HCT116 (cell line): ENCODE measurements at regions not wholly inside any gene's neighbourhood (a gene's known extent, or its start where the extent isn't known, plus 50 kb on each side); places are given as distances from the start of the nearest gene placed in this dataset.

Experiments
- ATAC-seq: fragments of 200-7000 bp; cut with Tn5 transposase; 2 replicates; pipeline ENCODE4 v1.9.1; 2020; ENCODE audit warnings: mild to moderate bottlenecking, moderate library complexity
- BruUV-seq: library from RNA; stranded (reverse); fragments of 400-500 nt; replicated peaks from 2 replicates; lab custom pipeline; 2021; lab: Mats Ljungman, UMichigan
- CTCF ChIA-PET: fragments of 300-600 bp; sonication (Branson Sonifier 250); formaldehyde crosslinking; loops from one replicate; lab custom pipeline; 2021; ENCODE audit warnings: antibody characterized with exemption; lab: Charles Lee
- POLR2A ChIA-PET: fragments of 300-600, 350-600 bp; sonication (Branson Sonifier 250); formaldehyde crosslinking; loops from one replicate; lab custom pipeline; 2021; ENCODE audit warnings: antibody characterized with exemption; lab: Charles Lee
- RAD21 ChIA-PET, 2 experiments: fragments of 300-600 bp; sonication (Branson Sonifier 250); formaldehyde crosslinking; loops; one replicate each; lab custom pipeline; 2023; ENCODE audit warnings: low total read pairs in 2 of 2; ENCODE audit not compliant: uncharacterized antibody in 2 of 2, unreplicated experiment in 2 of 2, low non-redundant PET in 1 of 2; lab: Charles Lee
- DNase-seq: peaks from one replicate; pipeline ENCODE4 v3.0.0-alpha.2; 2010; ENCODE audit warnings: low read depth, low spot score
- H2AFZ ChIP-seq: fragments of 200-600 bp; shearing (Covaris generic), sonication (generic); 2 replicates; pipeline ENCODE4 v1.6.1; 2017; ENCODE audit warnings: low read depth, mixed run types, mixed read lengths, antibody characterized with exemption, low read length; ENCODE audit not compliant: poor library complexity, severe bottlenecking
- H3K27ac ChIP-seq: 2 replicates; pipeline ENCODE4 v1.5.1; 2012; ENCODE audit warnings: low read depth, low read length
- H3K27me3 ChIP-seq: fragments of 200-600 bp; sonication (generic); 2 replicates; pipeline ENCODE4 v1.6.1; 2016; ENCODE audit warnings: mixed run types, low read length, mixed read lengths; ENCODE audit not compliant: insufficient read depth
- H3K36me3 ChIP-seq, 2 experiments: fragments of 200-500 bp in 1 of 2; fragments of 200-600 bp in 1 of 2; sonication (Bioruptor generic) in 1 of 2; sonication (generic) in 1 of 2; 2 replicates each; pipeline versions ENCODE4 v1.5.1 to v1.6.1; 2014 to 2016; ENCODE audit warnings: low read length in 2 of 2, inconsistent platforms in 1 of 2, mixed read lengths in 1 of 2, mixed run types in 1 of 2; ENCODE audit not compliant: insufficient read depth in 2 of 2, control insufficient read depth in 1 of 2
- H3K4me1 ChIP-seq, 2 experiments: fragments of 200-600 bp in 1 of 2; sonication (generic) in 1 of 2; 2 replicates each; pipeline versions ENCODE4 v1.5.1 to v1.6.1; 2012 to 2017; ENCODE audit warnings: low read length in 2 of 2, inconsistent platforms in 1 of 2, mild to moderate bottlenecking in 1 of 2, mixed read lengths in 1 of 2, mixed run types in 1 of 2, moderate library complexity in 1 of 2; ENCODE audit not compliant: insufficient read depth in 2 of 2, control insufficient read depth in 1 of 2
- H3K4me2 ChIP-seq: fragments of 200-600 bp; sonication (generic); 2 replicates; pipeline ENCODE4 v1.6.1; 2017; ENCODE audit warnings: mixed run types, low read length, mixed read lengths
- H3K4me3 ChIP-seq, 2 experiments: fragments of 200-600 bp in 1 of 2; sonication (generic) in 1 of 2; replicated peaks in 1 of 2; 2 replicates each; pipeline ENCODE4 v1.5.1; 2011 to 2016; ENCODE audit warnings: low read length in 2 of 2, control low read depth in 1 of 2, low read depth in 1 of 2, mild to moderate bottlenecking in 1 of 2, mixed read lengths in 1 of 2, mixed run types in 1 of 2
- H3K79me2 ChIP-seq: fragments of 200-600 bp; sonication (generic); 2 replicates; pipeline ENCODE4 v1.6.1; 2017; ENCODE audit warnings: mild to moderate bottlenecking, mixed run types, low read length, moderate library complexity, mixed read lengths; ENCODE audit not compliant: insufficient read depth
- H3K9ac ChIP-seq: fragments of 200-600 bp; sonication (generic); 2 replicates; pipeline ENCODE4 v1.6.1; 2016; ENCODE audit warnings: low read length, mixed read lengths
- H3K9me2 ChIP-seq: fragments of 200-600 bp; sonication (generic), shearing (Covaris generic); 2 replicates; pipeline ENCODE4 v1.6.1; 2017; ENCODE audit warnings: mixed run types, mild to moderate bottlenecking, moderate library complexity; ENCODE audit not compliant: insufficient read depth
- H3K9me3 ChIP-seq, 2 experiments: fragments of 200-500 bp in 1 of 2; fragments of 200-600 bp in 1 of 2; sonication (Bioruptor generic) in 1 of 2; sonication (generic) in 1 of 2; 2 replicates each; pipeline ENCODE4 v1.6.1; 2014 to 2017; ENCODE audit warnings: low read length in 2 of 2, mixed read lengths in 2 of 2, inconsistent platforms in 1 of 2, low read depth in 1 of 2, mild to moderate bottlenecking in 1 of 2, mixed run types in 1 of 2, moderate library complexity in 1 of 2; ENCODE audit not compliant: control insufficient read depth in 1 of 2, insufficient read depth in 1 of 2
- H4K20me1 ChIP-seq: fragments of 200-600 bp; sonication (generic), shearing (Covaris generic); 2 replicates; pipeline ENCODE4 v1.6.1; 2017; ENCODE audit warnings: mixed run types, mild to moderate bottlenecking, moderate library complexity; ENCODE audit not compliant: insufficient read depth
- CBX3 ChIP-seq: IDR thresholded peaks from 2 replicates; pipeline ENCODE4 v1.6.1; 2012; ENCODE audit warnings: low read depth
- CEBPB ChIP-seq: IDR thresholded peaks from 2 replicates; pipeline ENCODE4 v1.6.1; 2012; ENCODE audit warnings: low read depth
- EGR1 ChIP-seq: IDR thresholded peaks from 2 replicates; pipeline ENCODE4 v1.6.1; 2012; ENCODE audit warnings: low read depth
- EZH2 ChIP-seq: fragments of 200-600 bp; sonication (generic); IDR thresholded peaks from 2 replicates; pipeline ENCODE4 v1.6.1; 2017; ENCODE audit warnings: antibody characterized with exemption, mixed run types
- FOSL1 ChIP-seq: IDR thresholded peaks from 2 replicates; pipeline ENCODE4 v1.6.1; 2012; ENCODE audit warnings: low read depth
- JUND ChIP-seq: IDR thresholded peaks from 2 replicates; pipeline ENCODE4 v1.6.1; 2012
- MAX ChIP-seq: IDR thresholded peaks from 2 replicates; pipeline ENCODE4 v1.6.1; 2012
- POLR2A ChIP-seq: IDR thresholded peaks from 2 replicates; pipeline ENCODE4 v1.7.0; 2011; ENCODE audit warnings: borderline replicate concordance; ENCODE audit not compliant: insufficient read depth, insufficient read length; ENCODE audit errors: extremely low read depth
- POLR2AphosphoS5 ChIP-seq: IDR thresholded peaks from 2 replicates; pipeline ENCODE4 v1.6.1; 2011; ENCODE audit warnings: mild to moderate bottlenecking, low read depth, low read length, moderate library complexity
- RAD21 ChIP-seq: IDR thresholded peaks from 2 replicates; pipeline ENCODE4 v1.6.1; 2012; ENCODE audit warnings: low read depth, mild to moderate bottlenecking
- SIN3A ChIP-seq: IDR thresholded peaks from 2 replicates; pipeline ENCODE4 v1.6.1; 2012; ENCODE audit warnings: low read depth
- SP1 ChIP-seq: IDR thresholded peaks from 2 replicates; pipeline ENCODE4 v1.6.1; 2012; ENCODE audit warnings: low read depth
- SRF ChIP-seq: IDR thresholded peaks from 2 replicates; pipeline ENCODE4 v1.6.1; 2012; ENCODE audit warnings: low read depth
- TCF7L2 ChIP-seq: IDR thresholded peaks from 2 replicates; pipeline ENCODE4 v1.7.0; 2011; ENCODE audit warnings: borderline replicate concordance, inconsistent platforms; ENCODE audit not compliant: insufficient read depth, insufficient read length; ENCODE audit errors: extremely low read depth
- ZFX ChIP-seq: fragments of 450-650 bp; IDR thresholded peaks from 2 replicates; pipeline ENCODE4 v1.6.1; 2017
- ZNF274 ChIP-seq: fragments of 200-500 bp; sonication (Bioruptor generic); IDR thresholded peaks from 2 replicates; pipeline ENCODE4 v1.6.1; 2014; ENCODE audit warnings: mild to moderate bottlenecking, low read depth, low read length, inconsistent platforms
- intact Hi-C: fragments of 100-400 bp; cut with micrococcal nuclease; formaldehyde crosslinking; loops from 2 replicates; pipeline ENCODE4 v1.10.0; 2022
- TF ChIP-seq, protein P1 (sequence below): IDR thresholded peaks from 2 replicates; pipeline ENCODE4 v1.6.1; 2011; ENCODE audit warnings: mild to moderate bottlenecking, low read length, moderate library complexity; ENCODE audit not compliant: insufficient replicate concordance; ENCODE audit errors: extremely low read depth
- TF ChIP-seq, protein P2 (sequence below): IDR thresholded peaks from 2 replicates; pipeline ENCODE4 v1.6.1; 2012; ENCODE audit warnings: low read depth
- TF ChIP-seq, protein P3 (sequence below), 3 experiments: fragments of 200-600 bp in 1 of 3; sonication (generic) in 1 of 3; IDR thresholded peaks in 2 of 3; conservative IDR thresholded peaks in 1 of 3; 2 replicates each; pipeline ENCODE4 v1.5.1; 2012 to 2017; ENCODE audit warnings: low read depth in 2 of 3, low read length in 2 of 3, antibody characterized with exemption in 1 of 3, borderline replicate concordance in 1 of 3, control low read depth in 1 of 3, mild to moderate bottlenecking in 1 of 3, mixed read lengths in 1 of 3, mixed run types in 1 of 3, moderate library complexity in 1 of 3; ENCODE audit not compliant: insufficient read depth in 1 of 3
- TF ChIP-seq, protein P4 (sequence below): IDR thresholded peaks from 2 replicates; pipeline ENCODE4 v1.6.1; 2012

GRCh38 chr9:73553295-73553694 lies 401.6 kb downstream of the ANXA1 start:
- DNase-seq (no peak), ATAC-seq (no peak)
- RAD21 ChIA-PET, result no interaction called here
- no peaks in the 10 kb centered on the region for H3K36me3 ChIP-seq
- H3K9ac ChIP-seq, result no peak overlapping the region
- no peaks in the 10 kb centered on the region for H3K9me2 ChIP-seq
- H3K4me2 ChIP-seq, result no peak overlapping the region
- POLR2A ChIA-PET, result no interaction called here
- no peaks in the 10 kb centered on the region for H3K4me1 ChIP-seq
- no peak for TF ChIP-seq FOSL1
- no peak for TF ChIP-seq SP1
- no peak for TF ChIP-seq JUND
- no peak for TF ChIP-seq EGR1
- TF ChIP-seq TCF7L2, result no peak
- no peak for TF ChIP-seq POLR2AphosphoS5
- no peak for TF ChIP-seq CBX3
- no peak for TF ChIP-seq MAX
- TF ChIP-seq CEBPB, result no peak
- no peak for TF ChIP-seq ZFX
- no peak for TF ChIP-seq POLR2A
- TF ChIP-seq, protein P1, sequence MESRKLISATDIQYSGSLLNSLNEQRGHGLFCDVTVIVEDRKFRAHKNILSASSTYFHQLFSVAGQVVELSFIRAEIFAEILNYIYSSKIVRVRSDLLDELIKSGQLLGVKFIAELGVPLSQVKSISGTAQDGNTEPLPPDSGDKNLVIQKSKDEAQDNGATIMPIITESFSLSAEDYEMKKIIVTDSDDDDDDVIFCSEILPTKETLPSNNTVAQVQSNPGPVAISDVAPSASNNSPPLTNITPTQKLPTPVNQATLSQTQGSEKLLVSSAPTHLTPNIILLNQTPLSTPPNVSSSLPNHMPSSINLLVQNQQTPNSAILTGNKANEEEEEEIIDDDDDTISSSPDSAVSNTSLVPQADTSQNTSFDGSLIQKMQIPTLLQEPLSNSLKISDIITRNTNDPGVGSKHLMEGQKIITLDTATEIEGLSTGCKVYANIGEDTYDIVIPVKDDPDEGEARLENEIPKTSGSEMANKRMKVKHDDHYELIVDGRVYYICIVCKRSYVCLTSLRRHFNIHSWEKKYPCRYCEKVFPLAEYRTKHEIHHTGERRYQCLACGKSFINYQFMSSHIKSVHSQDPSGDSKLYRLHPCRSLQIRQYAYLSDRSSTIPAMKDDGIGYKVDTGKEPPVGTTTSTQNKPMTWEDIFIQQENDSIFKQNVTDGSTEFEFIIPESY, result no peak
- no peak for TF ChIP-seq RAD21
- TF ChIP-seq ZNF274, result no peak
- TF ChIP-seq SRF, result no peak
- no peak for TF ChIP-seq SIN3A
- TF ChIP-seq, protein P2, sequence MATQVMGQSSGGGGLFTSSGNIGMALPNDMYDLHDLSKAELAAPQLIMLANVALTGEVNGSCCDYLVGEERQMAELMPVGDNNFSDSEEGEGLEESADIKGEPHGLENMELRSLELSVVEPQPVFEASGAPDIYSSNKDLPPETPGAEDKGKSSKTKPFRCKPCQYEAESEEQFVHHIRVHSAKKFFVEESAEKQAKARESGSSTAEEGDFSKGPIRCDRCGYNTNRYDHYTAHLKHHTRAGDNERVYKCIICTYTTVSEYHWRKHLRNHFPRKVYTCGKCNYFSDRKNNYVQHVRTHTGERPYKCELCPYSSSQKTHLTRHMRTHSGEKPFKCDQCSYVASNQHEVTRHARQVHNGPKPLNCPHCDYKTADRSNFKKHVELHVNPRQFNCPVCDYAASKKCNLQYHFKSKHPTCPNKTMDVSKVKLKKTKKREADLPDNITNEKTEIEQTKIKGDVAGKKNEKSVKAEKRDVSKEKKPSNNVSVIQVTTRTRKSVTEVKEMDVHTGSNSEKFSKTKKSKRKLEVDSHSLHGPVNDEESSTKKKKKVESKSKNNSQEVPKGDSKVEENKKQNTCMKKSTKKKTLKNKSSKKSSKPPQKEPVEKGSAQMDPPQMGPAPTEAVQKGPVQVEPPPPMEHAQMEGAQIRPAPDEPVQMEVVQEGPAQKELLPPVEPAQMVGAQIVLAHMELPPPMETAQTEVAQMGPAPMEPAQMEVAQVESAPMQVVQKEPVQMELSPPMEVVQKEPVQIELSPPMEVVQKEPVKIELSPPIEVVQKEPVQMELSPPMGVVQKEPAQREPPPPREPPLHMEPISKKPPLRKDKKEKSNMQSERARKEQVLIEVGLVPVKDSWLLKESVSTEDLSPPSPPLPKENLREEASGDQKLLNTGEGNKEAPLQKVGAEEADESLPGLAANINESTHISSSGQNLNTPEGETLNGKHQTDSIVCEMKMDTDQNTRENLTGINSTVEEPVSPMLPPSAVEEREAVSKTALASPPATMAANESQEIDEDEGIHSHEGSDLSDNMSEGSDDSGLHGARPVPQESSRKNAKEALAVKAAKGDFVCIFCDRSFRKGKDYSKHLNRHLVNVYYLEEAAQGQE, result no peak
- TF ChIP-seq, protein P3, sequence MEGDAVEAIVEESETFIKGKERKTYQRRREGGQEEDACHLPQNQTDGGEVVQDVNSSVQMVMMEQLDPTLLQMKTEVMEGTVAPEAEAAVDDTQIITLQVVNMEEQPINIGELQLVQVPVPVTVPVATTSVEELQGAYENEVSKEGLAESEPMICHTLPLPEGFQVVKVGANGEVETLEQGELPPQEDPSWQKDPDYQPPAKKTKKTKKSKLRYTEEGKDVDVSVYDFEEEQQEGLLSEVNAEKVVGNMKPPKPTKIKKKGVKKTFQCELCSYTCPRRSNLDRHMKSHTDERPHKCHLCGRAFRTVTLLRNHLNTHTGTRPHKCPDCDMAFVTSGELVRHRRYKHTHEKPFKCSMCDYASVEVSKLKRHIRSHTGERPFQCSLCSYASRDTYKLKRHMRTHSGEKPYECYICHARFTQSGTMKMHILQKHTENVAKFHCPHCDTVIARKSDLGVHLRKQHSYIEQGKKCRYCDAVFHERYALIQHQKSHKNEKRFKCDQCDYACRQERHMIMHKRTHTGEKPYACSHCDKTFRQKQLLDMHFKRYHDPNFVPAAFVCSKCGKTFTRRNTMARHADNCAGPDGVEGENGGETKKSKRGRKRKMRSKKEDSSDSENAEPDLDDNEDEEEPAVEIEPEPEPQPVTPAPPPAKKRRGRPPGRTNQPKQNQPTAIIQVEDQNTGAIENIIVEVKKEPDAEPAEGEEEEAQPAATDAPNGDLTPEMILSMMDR (IDR thresholded peaks at IDR 0.05 in 2 of 3, conservative IDR thresholded peaks at IDR 0.05 in 1 of 3; ENCODE audit: borderline replicate concordance in 1 of 3, insufficient read depth in 1 of 3, low read depth in 2 of 3, low read length in 2 of 3), result no peak
- no peak for TF ChIP-seq EZH2
- TF ChIP-seq, protein P4, sequence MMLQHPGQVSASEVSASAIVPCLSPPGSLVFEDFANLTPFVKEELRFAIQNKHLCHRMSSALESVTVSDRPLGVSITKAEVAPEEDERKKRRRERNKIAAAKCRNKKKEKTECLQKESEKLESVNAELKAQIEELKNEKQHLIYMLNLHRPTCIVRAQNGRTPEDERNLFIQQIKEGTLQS, result no peak
- CTCF ChIA-PET, result no interaction called here
- H3K27me3 ChIP-seq, result no peaks in the 10 kb centered on the region
- no TSS peak for BruUV-seq
- H3K79me2 ChIP-seq, result no peaks in the 10 kb centered on the region
- no peaks in the 10 kb centered on the region for H3K9me3 ChIP-seq
- no peak overlapping the region for H2AFZ ChIP-seq
- H4K20me1 ChIP-seq, result no peaks in the 10 kb centered on the region
- intact Hi-C loops, result no loop called here
- no peak overlapping the region for H3K4me3 ChIP-seq
- H3K27ac ChIP-seq, result no peak overlapping the region
